HCT116 (cell line): ENCODE measurements at regions not wholly inside any gene's neighbourhood (a gene's known extent, or its start where the extent isn't known, plus 50 kb on each side); places are given as distances from the start of the nearest gene placed in this dataset.

ENCODE experiments used
- ATAC-seq: fragments of 200-7000 bp; cut with Tn5 transposase; 2 replicates; pipeline ENCODE4 v1.9.1; 2020; ENCODE audit warnings: mild to moderate bottlenecking, moderate library complexity
- BruUV-seq: library from RNA; stranded (reverse); fragments of 400-500 nt; replicated peaks from 2 replicates; lab custom pipeline; 2021; lab: Mats Ljungman, UMichigan
- CTCF ChIA-PET: fragments of 300-600 bp; sonication (Branson Sonifier 250); formaldehyde crosslinking; loops from one replicate; lab custom pipeline; 2021; ENCODE audit warnings: antibody characterized with exemption; lab: Charles Lee
- POLR2A ChIA-PET: fragments of 300-600, 350-600 bp; sonication (Branson Sonifier 250); formaldehyde crosslinking; loops from one replicate; lab custom pipeline; 2021; ENCODE audit warnings: antibody characterized with exemption; lab: Charles Lee
- RAD21 ChIA-PET, 2 experiments: fragments of 300-600 bp; sonication (Branson Sonifier 250); formaldehyde crosslinking; loops; one replicate each; lab custom pipeline; 2023; ENCODE audit warnings: low total read pairs in 2 of 2; ENCODE audit not compliant: uncharacterized antibody in 2 of 2, unreplicated experiment in 2 of 2, low non-redundant PET in 1 of 2; lab: Charles Lee
- DNase-seq: peaks from one replicate; pipeline ENCODE4 v3.0.0-alpha.2; 2010; ENCODE audit warnings: low read depth, low spot score
- H2AFZ ChIP-seq: fragments of 200-600 bp; shearing (Covaris generic), sonication (generic); 2 replicates; pipeline ENCODE4 v1.6.1; 2017; ENCODE audit warnings: low read depth, mixed run types, mixed read lengths, antibody characterized with exemption, low read length; ENCODE audit not compliant: poor library complexity, severe bottlenecking
- H3K27ac ChIP-seq: 2 replicates; pipeline ENCODE4 v1.5.1; 2012; ENCODE audit warnings: low read depth, low read length
- H3K27me3 ChIP-seq: fragments of 200-600 bp; sonication (generic); 2 replicates; pipeline ENCODE4 v1.6.1; 2016; ENCODE audit warnings: mixed run types, low read length, mixed read lengths; ENCODE audit not compliant: insufficient read depth
- H3K36me3 ChIP-seq, 2 experiments: fragments of 200-500 bp in 1 of 2; fragments of 200-600 bp in 1 of 2; sonication (Bioruptor generic) in 1 of 2; sonication (generic) in 1 of 2; 2 replicates each; pipeline versions ENCODE4 v1.5.1 to v1.6.1; 2014 to 2016; ENCODE audit warnings: low read length in 2 of 2, inconsistent platforms in 1 of 2, mixed read lengths in 1 of 2, mixed run types in 1 of 2; ENCODE audit not compliant: insufficient read depth in 2 of 2, control insufficient read depth in 1 of 2
- H3K4me1 ChIP-seq, 2 experiments: fragments of 200-600 bp in 1 of 2; sonication (generic) in 1 of 2; 2 replicates each; pipeline versions ENCODE4 v1.5.1 to v1.6.1; 2012 to 2017; ENCODE audit warnings: low read length in 2 of 2, inconsistent platforms in 1 of 2, mild to moderate bottlenecking in 1 of 2, mixed read lengths in 1 of 2, mixed run types in 1 of 2, moderate library complexity in 1 of 2; ENCODE audit not compliant: insufficient read depth in 2 of 2, control insufficient read depth in 1 of 2
- H3K4me2 ChIP-seq: fragments of 200-600 bp; sonication (generic); 2 replicates; pipeline ENCODE4 v1.6.1; 2017; ENCODE audit warnings: mixed run types, low read length, mixed read lengths
- H3K4me3 ChIP-seq, 2 experiments: fragments of 200-600 bp in 1 of 2; sonication (generic) in 1 of 2; replicated peaks in 1 of 2; 2 replicates each; pipeline ENCODE4 v1.5.1; 2011 to 2016; ENCODE audit warnings: low read length in 2 of 2, control low read depth in 1 of 2, low read depth in 1 of 2, mild to moderate bottlenecking in 1 of 2, mixed read lengths in 1 of 2, mixed run types in 1 of 2
- H3K79me2 ChIP-seq: fragments of 200-600 bp; sonication (generic); 2 replicates; pipeline ENCODE4 v1.6.1; 2017; ENCODE audit warnings: mild to moderate bottlenecking, mixed run types, low read length, moderate library complexity, mixed read lengths; ENCODE audit not compliant: insufficient read depth
- H3K9ac ChIP-seq: fragments of 200-600 bp; sonication (generic); 2 replicates; pipeline ENCODE4 v1.6.1; 2016; ENCODE audit warnings: low read length, mixed read lengths
- H3K9me2 ChIP-seq: fragments of 200-600 bp; sonication (generic), shearing (Covaris generic); 2 replicates; pipeline ENCODE4 v1.6.1; 2017; ENCODE audit warnings: mixed run types, mild to moderate bottlenecking, moderate library complexity; ENCODE audit not compliant: insufficient read depth
- H3K9me3 ChIP-seq, 2 experiments: fragments of 200-500 bp in 1 of 2; fragments of 200-600 bp in 1 of 2; sonication (Bioruptor generic) in 1 of 2; sonication (generic) in 1 of 2; 2 replicates each; pipeline ENCODE4 v1.6.1; 2014 to 2017; ENCODE audit warnings: low read length in 2 of 2, mixed read lengths in 2 of 2, inconsistent platforms in 1 of 2, low read depth in 1 of 2, mild to moderate bottlenecking in 1 of 2, mixed run types in 1 of 2, moderate library complexity in 1 of 2; ENCODE audit not compliant: control insufficient read depth in 1 of 2, insufficient read depth in 1 of 2
- H4K20me1 ChIP-seq: fragments of 200-600 bp; sonication (generic), shearing (Covaris generic); 2 replicates; pipeline ENCODE4 v1.6.1; 2017; ENCODE audit warnings: mixed run types, mild to moderate bottlenecking, moderate library complexity; ENCODE audit not compliant: insufficient read depth
- CEBPB ChIP-seq: IDR thresholded peaks from 2 replicates; pipeline ENCODE4 v1.6.1; 2012; ENCODE audit warnings: low read depth
- EGR1 ChIP-seq: IDR thresholded peaks from 2 replicates; pipeline ENCODE4 v1.6.1; 2012; ENCODE audit warnings: low read depth
- ELF1 ChIP-seq: IDR thresholded peaks from 2 replicates; pipeline ENCODE4 v1.6.1; 2012; ENCODE audit warnings: low read depth, borderline replicate concordance
- EZH2phosphoT487 ChIP-seq: fragments of 200-600 bp; IDR thresholded peaks from 2 replicates; pipeline ENCODE4 v1.6.1; 2018; ENCODE audit warnings: antibody characterized with exemption, borderline replicate concordance
- FOSL1 ChIP-seq: IDR thresholded peaks from 2 replicates; pipeline ENCODE4 v1.6.1; 2012; ENCODE audit warnings: low read depth
- POLR2AphosphoS5 ChIP-seq: IDR thresholded peaks from 2 replicates; pipeline ENCODE4 v1.6.1; 2011; ENCODE audit warnings: mild to moderate bottlenecking, low read depth, low read length, moderate library complexity
- REST ChIP-seq: IDR thresholded peaks from 2 replicates; pipeline ENCODE4 v1.6.1; 2012; ENCODE audit warnings: low read depth
- SIN3A ChIP-seq: IDR thresholded peaks from 2 replicates; pipeline ENCODE4 v1.6.1; 2012; ENCODE audit warnings: low read depth
- SP1 ChIP-seq: IDR thresholded peaks from 2 replicates; pipeline ENCODE4 v1.6.1; 2012; ENCODE audit warnings: low read depth
- SRF ChIP-seq: IDR thresholded peaks from 2 replicates; pipeline ENCODE4 v1.6.1; 2012; ENCODE audit warnings: low read depth
- TCF7L2 ChIP-seq: IDR thresholded peaks from 2 replicates; pipeline ENCODE4 v1.7.0; 2011; ENCODE audit warnings: borderline replicate concordance, inconsistent platforms; ENCODE audit not compliant: insufficient read depth, insufficient read length; ENCODE audit errors: extremely low read depth
- YY1 ChIP-seq: IDR thresholded peaks from 2 replicates; pipeline ENCODE4 v1.6.1; 2011; ENCODE audit warnings: low read length, low read depth, moderate library complexity, mild to moderate bottlenecking; ENCODE audit not compliant: insufficient replicate concordance; ENCODE audit errors: extremely low read depth
- ZBTB33 ChIP-seq: IDR thresholded peaks from 2 replicates; pipeline ENCODE4 v1.6.1; 2011; ENCODE audit warnings: mild to moderate bottlenecking, low read length, moderate library complexity; ENCODE audit not compliant: insufficient replicate concordance; ENCODE audit errors: extremely low read depth
- ZNF274 ChIP-seq: fragments of 200-500 bp; sonication (Bioruptor generic); IDR thresholded peaks from 2 replicates; pipeline ENCODE4 v1.6.1; 2014; ENCODE audit warnings: mild to moderate bottlenecking, low read depth, low read length, inconsistent platforms
- intact Hi-C: fragments of 100-400 bp; cut with micrococcal nuclease; formaldehyde crosslinking; loops from 2 replicates; pipeline ENCODE4 v1.10.0; 2022

GRCh38 chr20:22274330-22274729 is 310.0 kb downstream of the FOXA2 start (continued):
- no peak for TF ChIP-seq REST

- ATAC-seq, result no peak
- no peak overlapping the region for H3K4me2 ChIP-seq
- no peaks in the 10 kb centered on the region for H3K9me2 ChIP-seq
- no peak overlapping the region for H3K4me3 ChIP-seq
- no peak overlapping the region for H3K27ac ChIP-seq
- POLR2A ChIA-PET, result no interaction called here
- BruUV-seq, result no TSS peak
- H3K79me2 ChIP-seq, result no peaks in the 10 kb centered on the region
- intact Hi-C loops, result no loop called here
- CTCF ChIA-PET, result no interaction called here
- H4K20me1 ChIP-seq, result no peaks in the 10 kb centered on the region
- RAD21 ChIA-PET, result no interaction called here
- no peaks in the 10 kb centered on the region for H3K36me3 ChIP-seq
- H3K9me3 ChIP-seq, result no peaks in the 10 kb centered on the region
- H3K4me1 ChIP-seq, result no peaks in the 10 kb centered on the region
- H3K9ac ChIP-seq, result no peak overlapping the region
- H3K27me3 ChIP-seq, result peaks cover 7% of the 10 kb centered on the region; the same call in 1 of the 2 replicates
- no peak for DNase-seq
- H2AFZ ChIP-seq, result no peak overlapping the region
- TF ChIP-seq EZH2phosphoT487, result no peak
- no peak for TF ChIP-seq ZBTB33
- no peak for TF ChIP-seq YY1
- no peak for TF ChIP-seq CEBPB
- no peak for TF ChIP-seq FOSL1
- no peak for TF ChIP-seq REST
- TF ChIP-seq SRF, result no peak
- no peak for TF ChIP-seq ELF1
- no peak for TF ChIP-seq SP1
- TF ChIP-seq EGR1, result no peak
- no peak for TF ChIP-seq POLR2AphosphoS5
- TF ChIP-seq TCF7L2, result no peak
- TF ChIP-seq ZNF274, result no peak
- no peak for TF ChIP-seq SIN3A
Measured at GRCh38 chr20:22268675-22269074, 315.7 kb downstream of the FOXA2 start.
